ENCODE measurements at regions not wholly inside any gene's neighbourhood (a gene's known extent, or its start where the extent isn't known, plus 50 kb on each side); places are given as distances from the start of the nearest gene placed in this dataset.

- no peak for DNase-seq (ENCODE audit: low read depth)
Observed at GRCh38 chr14:97267509-97267908, 470.3 kb downstream of the VRK1 start.

GRCh38 chr14:97268097-97268496 is 470.9 kb downstream of the VRK1 start:
- DNase-seq (ENCODE audit: low read depth) = no peak

- DNase-seq (ENCODE audit: low read depth) = no peak
Observed at GRCh38 chr14:97270308-97270707, 473.1 kb downstream of the VRK1 start.

- no peak for DNase-seq (ENCODE audit: low read depth)
Observed at GRCh38 chr14:97271451-97271960, 474.3 kb downstream of the VRK1 start.

- DNase-seq (ENCODE audit: low read depth) = no peak
Observed at GRCh38 chr14:97273540-97273939, 476.4 kb downstream of the VRK1 start.

- no peak for DNase-seq (ENCODE audit: low read depth)
Observed at GRCh38 chr14:97274626-97275025, 477.4 kb downstream of the VRK1 start.

GRCh38 chr14:97275276-97275675 is 478.1 kb downstream of the VRK1 start:
- no peak for DNase-seq (ENCODE audit: low read depth)

GRCh38 chr14:97276573-97276972 is 479.4 kb downstream of the VRK1 start:
- no peak for DNase-seq (ENCODE audit: low read depth)

- no peak for DNase-seq (ENCODE audit: low read depth)
Observed at GRCh38 chr14:97277711-97278110, 480.5 kb downstream of the VRK1 start.

- no peak for DNase-seq (ENCODE audit: low read depth)
Observed at GRCh38 chr14:97280526-97280925, 483.3 kb downstream of the VRK1 start.

- DNase-seq (ENCODE audit: low read depth) = no peak
Observed at GRCh38 chr14:97281741-97282140, 484.6 kb downstream of the VRK1 start.

- DNase-seq (ENCODE audit: low read depth) = no peak
Observed at GRCh38 chr14:97282210-97283004, 485.2 kb downstream of the VRK1 start.

GRCh38 chr14:97283005-97283403 is 485.8 kb downstream of the VRK1 start:
- DNase-seq (ENCODE audit: low read depth) = no peak

GRCh38 chr14:97283426-97283825 is 486.2 kb downstream of the VRK1 start:
- DNase-seq (ENCODE audit: low read depth) = no peak

GRCh38 chr14:97283841-97284240 is 486.7 kb downstream of the VRK1 start:
- no peak for DNase-seq (ENCODE audit: low read depth)

- DNase-seq (ENCODE audit: low read depth) = no peak
Observed at GRCh38 chr14:97287956-97288355, 490.8 kb downstream of the VRK1 start.

GRCh38 chr14:97290065-97290464 is 492.9 kb downstream of the VRK1 start:
- no peak for DNase-seq (ENCODE audit: low read depth)

GRCh38 chr14:97290977-97291376 is 493.8 kb downstream of the VRK1 start:
- DNase-seq (ENCODE audit: low read depth) = no peak

- DNase-seq (ENCODE audit: low read depth) = no peak
Observed at GRCh38 chr14:97293659-97294058, 496.5 kb downstream of the VRK1 start.

- DNase-seq (ENCODE audit: low read depth) = no peak
Observed at GRCh38 chr14:97295108-97295710, 498.0 kb downstream of the VRK1 start.

GRCh38 chr14:97296176-97296575 is 499.0 kb downstream of the VRK1 start:
- no peak for DNase-seq (ENCODE audit: low read depth)

GRCh38 chr14:97297100-97297499 is 499.9 kb downstream of the VRK1 start:
- no peak for DNase-seq (ENCODE audit: low read depth)

- DNase-seq (ENCODE audit: low read depth) = no peak
Observed at GRCh38 chr14:97298331-97298730, 501.1 kb downstream of the VRK1 start.

GRCh38 chr14:97298736-97299135 is 501.6 kb downstream of the VRK1 start:
- DNase-seq (ENCODE audit: low read depth) = no peak

All from fibroblast of gingiva (primary cell).